ENCODE measurements at regions not wholly inside any gene's neighbourhood (a gene's known extent, or its start where the extent isn't known, plus 50 kb on each side); places are given as distances from the start of the nearest gene placed in this dataset.
"Not testable (repeated sequence)": the region's sequence is repeated elsewhere in the genome, so short reads cannot be mapped to it uniquely, and the experiment has no call there.

DNA sequence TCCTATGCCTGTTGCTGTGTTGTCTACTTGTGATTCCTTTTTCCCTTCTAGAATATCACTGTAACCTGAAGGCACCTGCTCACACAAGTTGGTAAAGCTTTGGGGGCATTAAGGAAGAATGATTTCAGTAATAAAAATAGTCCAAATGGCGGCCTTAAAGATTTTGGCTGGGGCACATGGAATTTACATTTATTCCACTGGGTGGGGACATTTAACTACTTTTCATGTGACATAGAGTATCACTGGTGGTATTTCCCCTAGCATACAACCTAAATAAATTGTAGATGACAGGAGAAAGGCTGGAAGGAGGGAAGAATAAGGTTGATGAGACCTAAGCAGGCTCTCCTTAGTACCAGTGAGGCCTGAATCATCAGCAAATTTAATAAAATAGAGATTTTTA, 121.8 kb upstream of the EDA2R start:
- TF ChIP-seq, protein P1, sequence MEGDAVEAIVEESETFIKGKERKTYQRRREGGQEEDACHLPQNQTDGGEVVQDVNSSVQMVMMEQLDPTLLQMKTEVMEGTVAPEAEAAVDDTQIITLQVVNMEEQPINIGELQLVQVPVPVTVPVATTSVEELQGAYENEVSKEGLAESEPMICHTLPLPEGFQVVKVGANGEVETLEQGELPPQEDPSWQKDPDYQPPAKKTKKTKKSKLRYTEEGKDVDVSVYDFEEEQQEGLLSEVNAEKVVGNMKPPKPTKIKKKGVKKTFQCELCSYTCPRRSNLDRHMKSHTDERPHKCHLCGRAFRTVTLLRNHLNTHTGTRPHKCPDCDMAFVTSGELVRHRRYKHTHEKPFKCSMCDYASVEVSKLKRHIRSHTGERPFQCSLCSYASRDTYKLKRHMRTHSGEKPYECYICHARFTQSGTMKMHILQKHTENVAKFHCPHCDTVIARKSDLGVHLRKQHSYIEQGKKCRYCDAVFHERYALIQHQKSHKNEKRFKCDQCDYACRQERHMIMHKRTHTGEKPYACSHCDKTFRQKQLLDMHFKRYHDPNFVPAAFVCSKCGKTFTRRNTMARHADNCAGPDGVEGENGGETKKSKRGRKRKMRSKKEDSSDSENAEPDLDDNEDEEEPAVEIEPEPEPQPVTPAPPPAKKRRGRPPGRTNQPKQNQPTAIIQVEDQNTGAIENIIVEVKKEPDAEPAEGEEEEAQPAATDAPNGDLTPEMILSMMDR (IDR thresholded peaks at IDR 0.05): peak in 5 of 6 experiments; percentile 16 to 44 (median 32)
- TF ChIP-seq POLR2A (IDR thresholded peaks at IDR 0.05): no peak
- Histone ChIP-seq H3K27me3 (peaks cover 15% of the 10 kb centered on the region), H3K27ac (no peak overlapping the region), H3K9me3 (replicated peaks in 1 of 3) (no peaks in the 10 kb centered on the region), H3K4me1 (replicated peaks in 1 of 2) (no peaks in the 10 kb centered on the region), H3K36me3 (replicated peaks in 1 of 2) (no peaks in the 10 kb centered on the region), H3K4me3 (no peak overlapping the region)
- WGBS, 4 donors: 48 to 67% (median 59%) methylated on average over 1 of the region's 1 CpG
- no peak for DNase-seq
- intact Hi-C loops (cut with DNase I): no loop called here

DNA sequence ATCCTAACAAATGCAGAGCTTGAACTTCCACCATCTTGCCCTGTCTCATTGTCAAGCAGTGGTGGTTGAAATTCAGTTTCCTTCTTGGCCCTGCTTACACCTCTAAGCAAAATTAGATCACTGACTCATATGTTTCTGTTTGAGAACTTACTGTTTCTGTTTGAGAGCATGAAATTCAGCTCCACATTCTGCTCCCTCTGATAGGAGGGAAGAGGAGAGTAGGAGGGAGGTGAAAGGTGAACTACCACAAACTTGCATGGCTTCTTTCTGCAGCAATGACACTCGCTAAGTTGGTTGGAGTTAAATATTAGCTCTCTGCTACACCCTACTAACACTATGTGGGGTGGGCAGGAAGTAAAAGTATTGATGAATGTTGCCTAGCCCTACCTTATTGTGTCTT, 117.8 kb upstream of the EDA2R start:
- no peak for DNase-seq
- H3K27me3 ChIP-seq: peaks cover 12% of the 10 kb centered on the region
- TF ChIP-seq, protein P1 (IDR thresholded peaks at IDR 0.05): no peak
- no peak for TF ChIP-seq POLR2A (IDR thresholded peaks at IDR 0.05)
- no peak overlapping the region for H3K4me3 ChIP-seq
- H3K4me1 ChIP-seq (replicated peaks in 1 of 2): no peaks in the 10 kb centered on the region
- 35 to 67% (median 44%) methylated on average over 1 of the region's 1 CpG for WGBS, 4 donors
- no peaks in the 10 kb centered on the region for H3K9me3 ChIP-seq (replicated peaks in 1 of 3)
- no peaks in the 10 kb centered on the region for H3K36me3 ChIP-seq (replicated peaks in 1 of 2)
- intact Hi-C loops (cut with DNase I): no loop called here
- H3K27ac ChIP-seq: no peak overlapping the region

DNA sequence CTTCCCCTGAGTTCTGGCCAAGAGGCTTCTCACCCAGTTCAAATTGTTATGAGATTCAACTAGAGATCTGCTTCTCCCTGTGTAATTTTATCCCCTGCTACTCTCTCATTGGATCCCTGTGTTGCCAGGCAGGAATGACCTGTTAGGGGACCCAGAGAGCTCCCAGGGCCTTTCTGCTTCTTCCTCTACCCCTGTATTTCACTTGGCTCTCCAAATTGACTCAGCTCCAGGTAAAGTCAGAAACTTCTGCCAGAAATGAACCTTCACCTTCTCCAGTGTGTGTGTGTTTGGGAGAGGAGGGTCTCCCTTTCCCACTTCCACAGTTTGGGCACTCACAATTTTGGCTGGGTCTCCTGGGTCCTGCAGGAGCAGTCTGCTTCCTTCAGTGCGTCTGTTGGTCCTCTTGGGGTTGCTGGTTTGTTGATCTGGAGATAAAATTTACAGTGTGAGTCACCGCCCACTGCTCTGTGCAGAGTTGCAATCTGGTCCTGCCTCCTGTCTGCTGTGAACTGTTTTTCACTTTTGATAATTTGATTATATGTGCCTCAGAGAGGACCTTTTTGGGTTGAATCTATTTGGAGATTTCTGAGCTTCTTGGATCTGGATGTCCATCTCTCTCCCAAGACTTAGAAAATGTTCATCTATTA, 112.4 kb upstream of the EDA2R start:
- intact Hi-C loops (cut with DNase I): no loop called here
- WGBS, 4 donors: 47 to 64% (median 59%) methylated on average over 2 of the region's 2 CpGs
- no peaks in the 10 kb centered on the region for H3K4me1 ChIP-seq (replicated peaks in 1 of 2)
- no peaks in the 10 kb centered on the region for H3K36me3 ChIP-seq (replicated peaks in 1 of 2)
- peaks cover 7% of the 10 kb centered on the region for H3K27me3 ChIP-seq
- TF ChIP-seq, protein P1 (IDR thresholded peaks at IDR 0.05): no peak
- no peak for TF ChIP-seq POLR2A (IDR thresholded peaks at IDR 0.05)
- DNase-seq: no peak
- H3K9me3 ChIP-seq (replicated peaks in 1 of 3): no peaks in the 10 kb centered on the region
- no peak overlapping the region for H3K27ac ChIP-seq
- H3K4me3 ChIP-seq: no peak overlapping the region

DNA sequence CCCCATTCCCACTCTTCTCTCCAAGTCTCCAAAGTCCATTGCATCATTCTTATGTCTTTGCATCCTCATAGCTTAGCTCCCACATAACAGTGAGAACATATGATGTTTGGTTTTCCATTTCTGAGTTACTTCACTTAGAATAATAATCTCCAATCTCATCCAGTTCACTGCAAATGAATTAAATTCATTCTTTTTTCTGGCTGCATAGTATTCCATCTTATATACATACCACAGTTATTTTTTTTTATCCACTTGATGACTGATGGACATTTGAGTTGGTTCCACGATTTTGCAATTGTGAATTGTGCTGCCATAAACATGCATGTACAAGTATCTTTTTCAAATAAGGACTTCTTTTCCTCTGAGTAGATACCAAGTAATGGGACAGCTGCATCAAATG, 105.6 kb upstream of the EDA2R start:
- 50 to 70% (median 64%) methylated on average over 1 of the region's 1 CpG for WGBS, 4 donors
- H3K27me3 ChIP-seq; DNase-seq; intact Hi-C loops (cut with DNase I); H3K36me3 ChIP-seq (replicated peaks in 1 of 2); H3K27ac ChIP-seq; H3K4me1 ChIP-seq (replicated peaks in 1 of 2); H3K9me3 ChIP-seq (replicated peaks in 1 of 3); H3K4me3 ChIP-seq: not testable (repeated sequence)

DNA sequence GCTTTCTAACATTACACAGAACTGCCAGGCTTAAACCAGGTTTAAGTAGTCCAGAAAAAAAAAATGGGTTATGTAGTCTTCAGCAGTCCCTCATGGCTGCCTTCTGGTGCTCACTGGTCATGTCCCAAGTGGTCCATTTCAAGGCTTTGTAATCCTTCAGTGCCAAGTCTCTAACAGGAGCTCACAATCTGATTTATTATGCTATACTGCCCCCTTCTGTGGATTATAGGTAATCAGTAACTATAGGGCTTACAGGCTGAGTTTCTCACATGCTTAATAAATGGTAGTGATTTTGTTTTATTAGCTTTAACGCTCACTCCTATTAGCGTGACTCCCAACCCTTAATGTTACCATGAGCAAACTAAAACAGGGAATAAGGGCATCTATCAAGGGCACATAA, 92.5 kb upstream of the EDA2R start:
- H3K4me1 ChIP-seq (replicated peaks in 1 of 2): no peaks in the 10 kb centered on the region
- no peaks in the 10 kb centered on the region for H3K9me3 ChIP-seq (replicated peaks in 1 of 3)
- TF ChIP-seq POLR2A (IDR thresholded peaks at IDR 0.05): no peak
- TF ChIP-seq, protein P1 (IDR thresholded peaks at IDR 0.05): peak in 4 of 6 experiments; percentile 34 to 44 (median 40)
- no peak for DNase-seq
- intact Hi-C loops (cut with DNase I): no loop called here
- H3K4me3 ChIP-seq: no peak overlapping the region
- H3K36me3 ChIP-seq (replicated peaks in 1 of 2): no peaks in the 10 kb centered on the region
- H3K27ac ChIP-seq: no peak overlapping the region
- no peaks in the 10 kb centered on the region for H3K27me3 ChIP-seq
- WGBS, 4 donors: 12 to 33% (median 18%) methylated on average over 2 of the region's 2 CpGs
